ENCODE measurements at regions not wholly inside any gene's neighbourhood (a gene's known extent, or its start where the extent isn't known, plus 50 kb on each side); places are given as distances from the start of the nearest gene placed in this dataset.
"Not testable (repeated sequence)": the region's sequence is repeated elsewhere in the genome, so short reads cannot be mapped to it uniquely, and the experiment has no call there.

DNA sequence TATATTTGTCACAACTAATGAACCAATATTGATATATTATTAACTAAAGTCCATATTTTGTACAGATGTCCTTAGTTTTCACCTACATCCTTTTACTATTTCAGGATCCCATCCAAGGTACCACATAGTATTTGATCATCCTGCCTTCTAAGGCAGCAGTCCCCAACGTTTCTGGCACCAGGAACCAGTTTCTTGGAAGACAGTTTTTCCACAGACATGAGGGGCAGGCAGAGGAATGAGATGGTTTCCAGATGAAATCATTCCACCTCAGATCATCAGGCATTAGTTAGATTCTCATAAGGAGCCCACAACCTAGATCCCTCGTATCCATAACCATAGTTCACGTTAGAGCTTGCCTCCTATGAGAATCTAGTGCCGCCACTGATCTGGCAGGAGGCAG lies 82.8 kb upstream of the BCL2L14 start:
- TF ChIP-seq, protein P1, sequence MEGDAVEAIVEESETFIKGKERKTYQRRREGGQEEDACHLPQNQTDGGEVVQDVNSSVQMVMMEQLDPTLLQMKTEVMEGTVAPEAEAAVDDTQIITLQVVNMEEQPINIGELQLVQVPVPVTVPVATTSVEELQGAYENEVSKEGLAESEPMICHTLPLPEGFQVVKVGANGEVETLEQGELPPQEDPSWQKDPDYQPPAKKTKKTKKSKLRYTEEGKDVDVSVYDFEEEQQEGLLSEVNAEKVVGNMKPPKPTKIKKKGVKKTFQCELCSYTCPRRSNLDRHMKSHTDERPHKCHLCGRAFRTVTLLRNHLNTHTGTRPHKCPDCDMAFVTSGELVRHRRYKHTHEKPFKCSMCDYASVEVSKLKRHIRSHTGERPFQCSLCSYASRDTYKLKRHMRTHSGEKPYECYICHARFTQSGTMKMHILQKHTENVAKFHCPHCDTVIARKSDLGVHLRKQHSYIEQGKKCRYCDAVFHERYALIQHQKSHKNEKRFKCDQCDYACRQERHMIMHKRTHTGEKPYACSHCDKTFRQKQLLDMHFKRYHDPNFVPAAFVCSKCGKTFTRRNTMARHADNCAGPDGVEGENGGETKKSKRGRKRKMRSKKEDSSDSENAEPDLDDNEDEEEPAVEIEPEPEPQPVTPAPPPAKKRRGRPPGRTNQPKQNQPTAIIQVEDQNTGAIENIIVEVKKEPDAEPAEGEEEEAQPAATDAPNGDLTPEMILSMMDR (IDR thresholded peaks at IDR 0.05), result no peak
- TF ChIP-seq POLR2A (IDR thresholded peaks at IDR 0.05), result no peak
- Histone ChIP-seq H3K27ac (no peak overlapping the region), H3K4me1 (no peaks in the 10 kb centered on the region), H3K36me3 (no peaks in the 10 kb centered on the region), H3K9me3 (no peaks in the 10 kb centered on the region), H3K27me3 (no peaks in the 10 kb centered on the region), H3K4me3 (replicated peaks in 1 of 3) (no peak overlapping the region)
- intact Hi-C loops (cut with DNase I), result no loop called here
- WGBS, 2 donors, result 86 to 90% methylated on average over 4 of the region's 4 CpGs
- DNase-seq, result no peak

DNA sequence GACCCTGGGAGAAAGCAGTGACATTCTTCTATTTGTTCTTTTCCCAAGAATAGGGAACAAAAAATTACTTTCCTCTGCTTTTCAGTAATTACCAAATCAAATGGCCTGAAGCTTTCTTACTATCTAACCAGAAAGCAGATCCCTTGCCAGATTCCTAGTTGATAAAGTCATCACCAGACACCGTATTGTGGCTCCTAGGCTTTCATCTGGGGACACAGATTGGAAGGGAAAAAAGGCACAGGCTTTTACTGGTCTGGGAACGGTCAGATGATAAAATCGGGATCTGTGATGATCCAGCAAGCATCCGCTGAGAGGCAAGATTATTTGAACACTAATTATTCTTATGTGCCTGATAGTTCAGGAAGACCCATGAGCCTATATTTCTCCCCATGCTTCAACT lies 79.1 kb upstream of the BCL2L14 start:
- intact Hi-C loops (cut with DNase I), result no loop called here
- TF ChIP-seq POLR2A (IDR thresholded peaks at IDR 0.05), result no peak
- TF ChIP-seq, protein P1 (IDR thresholded peaks at IDR 0.05), result no peak
- Histone ChIP-seq H3K27ac (no peak overlapping the region), H3K36me3 (no peaks in the 10 kb centered on the region), H3K9me3 (no peaks in the 10 kb centered on the region), H3K4me3 (replicated peaks in 1 of 3) (no peak overlapping the region), H3K4me1 (no peaks in the 10 kb centered on the region), H3K27me3 (no peaks in the 10 kb centered on the region)
- 88 to 89% methylated on average over 4 of the region's 4 CpGs for WGBS, 2 donors
- no peak for DNase-seq

DNA sequence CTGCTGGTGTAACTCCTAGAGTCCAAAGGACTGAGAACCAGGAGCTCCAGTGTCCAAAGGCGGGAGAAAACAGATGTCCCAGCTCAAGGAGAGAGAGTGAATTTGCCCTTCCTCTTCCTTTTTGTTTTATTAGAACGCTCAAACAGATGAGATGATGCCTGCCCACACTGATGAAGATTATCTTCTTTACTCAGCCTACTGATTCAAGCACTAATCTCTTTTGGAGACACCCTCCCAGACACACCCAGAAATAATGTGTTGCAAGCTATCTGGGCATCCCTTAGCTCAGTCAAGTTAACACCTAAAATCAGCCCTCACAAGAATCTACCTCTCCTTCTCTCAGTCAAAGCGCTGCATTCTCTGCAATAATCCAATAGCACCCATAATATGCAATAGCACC lies 78.2 kb upstream of the BCL2L14 start:
- no peak overlapping the region for H3K27ac ChIP-seq
- no peak for TF ChIP-seq POLR2A (IDR thresholded peaks at IDR 0.05)
- TF ChIP-seq, protein P1 (IDR thresholded peaks at IDR 0.05), result no peak
- DNase-seq, result no peak
- H3K9me3 ChIP-seq, result no peaks in the 10 kb centered on the region
- H3K4me1 ChIP-seq, result no peaks in the 10 kb centered on the region
- WGBS, 2 donors, result 98 to 100% methylated on average over 3 of the region's 3 CpGs
- intact Hi-C loops (cut with DNase I), result no loop called here
- H3K27me3 ChIP-seq, result no peaks in the 10 kb centered on the region
- no peaks in the 10 kb centered on the region for H3K36me3 ChIP-seq
- H3K4me3 ChIP-seq (replicated peaks in 1 of 3), result no peak overlapping the region

DNA sequence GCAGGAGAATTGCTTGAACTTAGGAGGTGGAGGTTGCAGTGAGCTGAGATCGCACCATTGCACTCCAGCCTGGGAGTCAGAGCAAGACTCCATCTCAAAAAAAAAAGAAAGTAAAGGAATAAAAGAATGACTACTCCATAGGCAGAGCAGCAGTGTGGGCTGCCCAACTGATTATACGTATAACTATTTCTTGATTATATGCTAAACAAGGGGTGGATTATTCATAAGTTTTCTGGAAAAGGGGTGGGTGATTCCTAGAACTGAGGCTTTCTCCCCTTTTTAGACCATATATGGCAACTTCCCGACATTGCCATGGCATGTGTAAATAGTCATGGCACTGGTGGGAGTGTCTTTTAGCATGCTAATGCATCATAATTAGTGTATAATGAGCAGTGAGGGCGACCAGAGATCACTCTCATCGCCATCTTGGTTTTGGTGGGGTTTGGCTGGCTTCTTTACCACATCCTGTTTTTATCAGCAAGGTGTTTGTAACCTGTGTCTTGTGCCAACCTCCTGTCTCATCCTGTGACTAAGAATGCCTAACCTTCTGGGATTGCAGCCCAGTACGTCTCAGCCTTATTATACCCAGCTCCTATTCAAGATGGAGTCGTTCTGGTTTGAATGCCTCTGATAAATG lies 72.3 kb upstream of the BCL2L14 start:
- H3K27me3 ChIP-seq; H3K9me3 ChIP-seq; H3K36me3 ChIP-seq; H3K4me3 ChIP-seq (replicated peaks in 1 of 3); DNase-seq; H3K27ac ChIP-seq; intact Hi-C loops (cut with DNase I); H3K4me1 ChIP-seq: not testable (repeated sequence)
- WGBS, 2 donors, result 75 to 82% methylated on average over 7 of the region's 7 CpGs

DNA sequence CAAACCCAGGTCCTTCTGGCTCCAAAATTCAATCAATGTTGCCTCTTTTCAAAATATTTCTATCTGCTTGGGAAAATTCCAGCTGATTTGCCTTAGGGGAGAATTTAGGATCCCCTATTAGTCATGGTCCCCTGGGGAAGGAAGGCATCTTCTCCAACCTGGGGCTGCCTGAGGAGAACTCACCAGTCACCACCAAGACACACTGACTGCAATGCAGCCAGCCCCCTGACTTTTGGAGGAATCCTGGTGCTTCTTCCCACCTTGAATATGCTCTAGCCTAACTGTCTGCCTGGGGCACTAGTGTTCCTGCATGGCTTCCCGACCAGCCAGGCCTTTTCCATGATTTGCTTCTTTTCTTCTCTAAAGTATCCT lies 71.8 kb upstream of the BCL2L14 start:
- intact Hi-C loops (cut with DNase I), result no loop called here
- 100% methylated on average over 1 of the region's 1 CpG for WGBS, 2 donors
- DNase-seq, result no peak
- Histone ChIP-seq H3K36me3 (no peaks in the 10 kb centered on the region), H3K27ac (no peak overlapping the region), H3K27me3 (no peaks in the 10 kb centered on the region), H3K4me3 (replicated peaks in 1 of 3) (no peak overlapping the region), H3K4me1 (no peaks in the 10 kb centered on the region), H3K9me3 (no peaks in the 10 kb centered on the region)
- TF ChIP-seq, protein P1 (IDR thresholded peaks at IDR 0.05), result no peak
- no peak for TF ChIP-seq POLR2A (IDR thresholded peaks at IDR 0.05)

DNA sequence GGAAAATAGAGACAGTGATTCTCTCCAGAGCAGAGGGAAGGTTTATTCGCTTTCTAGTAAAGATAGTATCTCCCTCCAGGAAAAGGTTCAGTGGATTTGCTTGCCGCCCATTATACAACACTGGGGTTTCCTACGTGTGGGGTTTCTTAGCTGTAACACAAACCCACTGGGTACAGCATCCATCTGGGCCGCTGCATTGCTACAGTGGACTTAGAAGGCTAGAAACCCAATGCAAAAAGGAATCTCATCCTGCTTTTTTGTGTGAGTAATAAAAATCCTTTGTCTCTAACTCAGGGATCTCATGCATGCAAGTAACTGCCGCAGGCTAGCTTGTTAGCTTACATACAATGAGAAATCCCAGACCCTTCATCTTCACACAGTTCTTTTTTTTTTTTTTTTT lies 67.1 kb upstream of the BCL2L14 start:
- Histone ChIP-seq H3K27me3 (no peaks in the 10 kb centered on the region), H3K36me3 (no peaks in the 10 kb centered on the region), H3K27ac (no peak overlapping the region), H3K4me3 (replicated peaks in 1 of 3) (no peak overlapping the region), H3K4me1 (peaks cover 1 to 2% of the 10 kb centered on the region in 2 donors), H3K9me3 (no peaks in the 10 kb centered on the region)
- TF ChIP-seq POLR2A (IDR thresholded peaks at IDR 0.05), result no peak
- TF ChIP-seq, protein P1 (IDR thresholded peaks at IDR 0.05), result no peak
- intact Hi-C loops (cut with DNase I), result no loop called here
- no peak for DNase-seq
- 83 to 90% methylated on average over 5 of the region's 5 CpGs for WGBS, 2 donors
